ENCODE measurements at regions not wholly inside any gene's neighbourhood (a gene's known extent, or its start where the extent isn't known, plus 50 kb on each side); places are given as distances from the start of the nearest gene placed in this dataset.

- TF ChIP-seq EGR1 (IDR thresholded peaks at IDR 0.05; ENCODE audit: borderline replicate concordance in 1 of 2, low read depth in 2 of 2, low read length in 2 of 2) (no peak), RELA (IDR thresholded peaks at IDR 0.05; ENCODE audit: borderline replicate concordance, partially characterized antibody) (no peak)
These were observed 468.3 kb downstream of the PCDH18 start (continued) for GRCh38 chr4:137063961-137064360.

GRCh38 chr4:137043184-137043583 is 489.1 kb downstream of the PCDH18 start:
- Histone ChIP-seq H3K79me2 (ENCODE audit: control insufficient read depth, insufficient read depth, low read length) (no peaks in the 10 kb centered on the region), H3K4me3 (no peak overlapping the region), H2AFZ (ENCODE audit: control insufficient read depth, low read depth, low read length) (no peak overlapping the region), H3K27me3 (replicated peaks in 1 of 2; ENCODE audit: control insufficient read depth in 2 of 2, insufficient read depth in 2 of 2, low read length in 1 of 2) (no peaks in the 10 kb centered on the region), H3K9ac (ENCODE audit: control insufficient read depth, insufficient read depth, low read length) (no peak overlapping the region), H3K4me1 (ENCODE audit: control insufficient read depth, insufficient read depth, low read length) (no peaks in the 10 kb centered on the region), H3K4me2 (ENCODE audit: control insufficient read depth, insufficient read depth) (no peak overlapping the region), H3K9me3 (replicated peaks; ENCODE audit: control insufficient read depth, insufficient read depth, low read length) (no peaks in the 10 kb centered on the region), H3K27ac (ENCODE audit: control insufficient read depth, insufficient read depth) (no peak overlapping the region), H4K20me1 (ENCODE audit: control insufficient read depth, insufficient read depth) (no peaks in the 10 kb centered on the region), H3K36me3 (ENCODE audit: control insufficient read depth in 2 of 2, insufficient read depth in 2 of 2, low read length in 1 of 2) (no peaks in the 10 kb centered on the region)
- RAD21 ChIA-PET (ENCODE audit: unreplicated experiment) = no interaction called here
- in situ Hi-C loops (cut with MboI) = no loop called here
- WGBS (ENCODE audit: insufficient coverage, insufficient replicate concordance, low lambda C conversion rate, missing lambda C conversion rate) = 16% methylated on average over 2 of the region's 2 CpGs
- DNase-seq (ENCODE audit: low read depth, low spot score) (no peak), FAIRE-seq (no peak), ATAC-seq (no peak)
- no peak for TF ChIP-seq ATF3 (IDR thresholded peaks at IDR 0.05; ENCODE audit: borderline replicate concordance, extremely low read depth, low read depth, low read length)
- no peak for TF ChIP-seq RBBP5 (conservative IDR thresholded peaks at IDR 0.05)
- TF ChIP-seq BMI1 (IDR thresholded peaks at IDR 0.05; ENCODE audit: borderline replicate concordance) = no peak
- TF ChIP-seq HDAC2 (IDR thresholded peaks at IDR 0.05) = no peak
- no peak for TF ChIP-seq REST (IDR thresholded peaks at IDR 0.05; ENCODE audit: low read depth, low read length)
- TF ChIP-seq POLR2AphosphoS2 (IDR thresholded peaks at IDR 0.05; ENCODE audit: low read depth, low read length) = no peak
- TF ChIP-seq BCLAF1 (IDR thresholded peaks at IDR 0.05) = no peak
- no peak for TF ChIP-seq IKZF2 (IDR thresholded peaks at IDR 0.05)
- no peak for TF ChIP-seq MTA2 (IDR thresholded peaks at IDR 0.05; ENCODE audit: low read depth)
- TF ChIP-seq ESRRA (IDR thresholded peaks at IDR 0.05; ENCODE audit: low read length) = no peak
- TF ChIP-seq POLR2A (IDR thresholded peaks at IDR 0.05; ENCODE audit: low read depth, low read length) = no peak
- no TSS peak for BruUV-seq (replicated peaks)
- CTCF ChIA-PET = no interaction called here
- POLR2A ChIA-PET = no interaction called here
- intact Hi-C loops (cut with micrococcal nuclease; ENCODE audit: unreplicated experiment) = no loop called here
- SMC1A ChIA-PET (ENCODE audit: uncharacterized antibody, unreplicated experiment) = no interaction called here
